Kidney epithelial cell (primary cell): ENCODE measurements at regions not wholly inside any gene's neighbourhood (a gene's known extent, or its start where the extent isn't known, plus 50 kb on each side); places are given as distances from the start of the nearest gene placed in this dataset.
"Not testable (repeated sequence)": the region's sequence is repeated elsewhere in the genome, so short reads cannot be mapped to it uniquely, and the experiment has no call there.

Experiments used
- DNase-seq: peaks from one replicate; pipeline ENCODE4 v3.0.0-alpha.2; 2010; ENCODE audit warnings: low read depth
- H3K27me3 ChIP-seq: 2 replicates; pipeline ENCODE4 v1.6.0; 2011; ENCODE audit warnings: low read length; ENCODE audit not compliant: control insufficient read depth, insufficient read depth
- H3K36me3 ChIP-seq: 2 replicates; pipeline ENCODE4 v1.5.1; 2011; ENCODE audit warnings: low read length; ENCODE audit not compliant: control insufficient read depth, insufficient read depth
- H3K4me3 ChIP-seq: 2 replicates; pipeline ENCODE4 v1.5.1; 2011; ENCODE audit warnings: low read depth, mild to moderate bottlenecking, control low read depth, low read length
- TF ChIP-seq, protein P1 (sequence below): IDR thresholded peaks from 2 replicates; pipeline ENCODE4 v1.5.1; 2011; ENCODE audit warnings: mild to moderate bottlenecking, moderate library complexity, low read length, control low read depth, inconsistent platforms; ENCODE audit not compliant: insufficient read depth, poor library complexity, severe bottlenecking

GRCh38 chr2:129518937-129519336 is 460.5 kb upstream of the RAB6C start:
- no peak for DNase-seq
- H3K4me3 ChIP-seq, result no peak overlapping the region
- H3K27me3 ChIP-seq, result no peaks in the 10 kb centered on the region
- TF ChIP-seq, protein P1, sequence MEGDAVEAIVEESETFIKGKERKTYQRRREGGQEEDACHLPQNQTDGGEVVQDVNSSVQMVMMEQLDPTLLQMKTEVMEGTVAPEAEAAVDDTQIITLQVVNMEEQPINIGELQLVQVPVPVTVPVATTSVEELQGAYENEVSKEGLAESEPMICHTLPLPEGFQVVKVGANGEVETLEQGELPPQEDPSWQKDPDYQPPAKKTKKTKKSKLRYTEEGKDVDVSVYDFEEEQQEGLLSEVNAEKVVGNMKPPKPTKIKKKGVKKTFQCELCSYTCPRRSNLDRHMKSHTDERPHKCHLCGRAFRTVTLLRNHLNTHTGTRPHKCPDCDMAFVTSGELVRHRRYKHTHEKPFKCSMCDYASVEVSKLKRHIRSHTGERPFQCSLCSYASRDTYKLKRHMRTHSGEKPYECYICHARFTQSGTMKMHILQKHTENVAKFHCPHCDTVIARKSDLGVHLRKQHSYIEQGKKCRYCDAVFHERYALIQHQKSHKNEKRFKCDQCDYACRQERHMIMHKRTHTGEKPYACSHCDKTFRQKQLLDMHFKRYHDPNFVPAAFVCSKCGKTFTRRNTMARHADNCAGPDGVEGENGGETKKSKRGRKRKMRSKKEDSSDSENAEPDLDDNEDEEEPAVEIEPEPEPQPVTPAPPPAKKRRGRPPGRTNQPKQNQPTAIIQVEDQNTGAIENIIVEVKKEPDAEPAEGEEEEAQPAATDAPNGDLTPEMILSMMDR, result no peak
- no peaks in the 10 kb centered on the region for H3K36me3 ChIP-seq

- not testable (repeated sequence) for H3K36me3 ChIP-seq, H3K4me3 ChIP-seq, DNase-seq, H3K27me3 ChIP-seq
Observed at GRCh38 chr2:129532158-129532557, 447.3 kb upstream of the RAB6C start.

DNA sequence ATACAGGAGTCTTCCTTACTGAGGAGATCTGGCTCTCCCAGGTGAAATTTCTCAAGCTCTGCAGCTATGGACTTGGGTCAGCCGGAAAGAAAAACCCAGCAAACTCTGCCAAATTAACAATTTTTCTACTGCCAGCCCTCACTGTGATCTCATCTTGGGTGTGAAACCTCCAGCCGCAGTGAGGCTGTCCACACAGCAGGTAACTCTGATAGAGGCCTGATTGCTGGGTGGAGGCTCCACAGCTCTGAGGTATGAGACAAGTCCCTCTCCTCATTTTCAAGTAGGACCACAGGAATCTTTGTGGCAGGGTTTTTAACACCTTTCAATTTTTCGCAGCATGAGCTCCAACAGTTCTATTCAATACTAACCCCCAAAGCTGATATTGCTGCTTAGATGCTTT is 430.6 kb upstream of the RAB6C start:
- H3K27me3 ChIP-seq, result no peaks in the 10 kb centered on the region
- no peak for DNase-seq
- TF ChIP-seq, protein P1, result no peak
- H3K36me3 ChIP-seq, result no peaks in the 10 kb centered on the region
- H3K4me3 ChIP-seq, result no peak overlapping the region

DNA sequence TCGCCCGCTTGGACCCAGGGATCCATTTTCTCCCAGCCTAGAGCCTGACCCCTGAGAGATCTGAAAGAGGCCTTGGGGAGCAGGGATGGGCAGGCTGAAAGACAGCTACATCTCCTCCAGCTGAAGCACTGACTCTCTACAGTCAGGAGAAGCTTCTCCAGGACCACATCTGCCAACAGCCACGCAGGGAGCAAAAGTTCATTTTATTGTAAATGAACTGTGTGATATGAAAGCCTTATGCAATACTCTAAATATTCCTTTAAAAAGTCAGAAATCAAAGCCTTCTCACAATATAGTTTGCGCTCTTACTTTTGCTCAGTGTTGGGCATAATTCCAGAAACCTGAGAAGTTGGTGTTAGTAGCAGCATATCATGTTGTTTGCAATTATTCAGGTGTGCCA is 428.9 kb upstream of the RAB6C start:
- Histone ChIP-seq H3K36me3 (no peaks in the 10 kb centered on the region), H3K27me3 (no peaks in the 10 kb centered on the region), H3K4me3 (no peak overlapping the region)
- TF ChIP-seq, protein P1, result no peak
- no peak for DNase-seq

DNA sequence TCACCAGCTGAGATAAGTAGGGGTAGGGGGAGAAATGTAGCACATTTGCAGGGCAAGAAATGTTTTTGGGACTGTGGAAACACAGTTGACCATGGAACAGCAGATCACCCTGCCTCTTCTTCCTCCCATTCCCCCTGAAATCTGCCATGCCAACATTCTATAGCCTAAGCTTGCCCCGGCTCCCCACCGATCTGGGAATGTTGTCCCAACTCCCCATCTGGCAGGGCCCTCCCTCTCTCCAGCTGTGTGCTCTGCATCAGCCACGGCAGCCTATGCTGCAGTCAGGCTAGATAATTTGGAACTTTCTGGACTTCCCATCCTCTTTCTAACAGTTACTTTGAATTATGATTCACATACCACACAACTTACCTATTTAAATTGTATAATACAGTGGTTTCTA is 425.1 kb upstream of the RAB6C start:
- TF ChIP-seq, protein P1, result no peak
- Histone ChIP-seq H3K36me3 (no peaks in the 10 kb centered on the region), H3K27me3 (no peaks in the 10 kb centered on the region), H3K4me3 (no peak overlapping the region)
- DNase-seq, result no peak

- TF ChIP-seq, protein P1, result no peak
- no peaks in the 10 kb centered on the region for H3K27me3 ChIP-seq
- DNase-seq, result no peak
- H3K4me3 ChIP-seq, result no peak overlapping the region
- H3K36me3 ChIP-seq, result no peaks in the 10 kb centered on the region
Observed at GRCh38 chr2:129559101-129559500, 420.4 kb upstream of the RAB6C start.
